Mesenchymal stem cell (in vitro differentiated cells and primary cell): ENCODE measurements at regions not wholly inside any gene's neighbourhood (a gene's known extent, or its start where the extent isn't known, plus 50 kb on each side); places are given as distances from the start of the nearest gene placed in this dataset.

Experiments
- DNase-seq: peaks from one replicate; pipeline ENCODE4 v3.0.0-alpha.2; 2013
- H2AFZ ChIP-seq: one replicate; pipeline ENCODE4 v1.6.1; 2013; ENCODE audit warnings: low read depth, mild to moderate bottlenecking, control low read depth, inconsistent platforms, low read length, moderate library complexity
- H2AK5ac ChIP-seq: 2 replicates; pipeline ENCODE4 v1.6.1; 2013; ENCODE audit warnings: low read length, moderate library complexity, mild to moderate bottlenecking, inconsistent platforms; ENCODE audit not compliant: severe bottlenecking
- H2BK120ac ChIP-seq: one replicate; pipeline ENCODE4 v1.6.1; 2013; ENCODE audit warnings: low read depth, mild to moderate bottlenecking, inconsistent platforms, low read length, moderate library complexity
- H2BK12ac ChIP-seq, 2 experiments: one replicate each; pipeline ENCODE4 v1.6.1; 2013; ENCODE audit warnings: inconsistent platforms in 2 of 2, low read length in 2 of 2, mild to moderate bottlenecking in 2 of 2, moderate library complexity in 2 of 2, control low read depth in 1 of 2
- H2BK15ac ChIP-seq: one replicate; pipeline ENCODE4 v1.6.1; 2013; ENCODE audit warnings: mild to moderate bottlenecking, low read depth, inconsistent platforms; ENCODE audit not compliant: poor library complexity, severe bottlenecking
- H2BK5ac ChIP-seq: 2 replicates; pipeline ENCODE4 v1.6.1; 2013; ENCODE audit warnings: low read depth, mild to moderate bottlenecking, low read length, control low read depth, inconsistent platforms; ENCODE audit not compliant: poor library complexity, severe bottlenecking
- H3K14ac ChIP-seq, 2 experiments: one replicate each; pipeline ENCODE4 v1.6.1; 2013; ENCODE audit warnings: inconsistent platforms in 2 of 2, low read length in 2 of 2, control low read depth in 1 of 2, mild to moderate bottlenecking in 1 of 2, moderate library complexity in 1 of 2
- H3K18ac ChIP-seq, 2 experiments: one replicate each; pipeline ENCODE4 v1.6.1; 2013; ENCODE audit warnings: inconsistent platforms in 2 of 2, low read length in 2 of 2, control low read depth in 1 of 2, low read depth in 1 of 2, mild to moderate bottlenecking in 1 of 2
- H3K23ac ChIP-seq, 2 experiments: one replicate each; pipeline ENCODE4 v1.6.1; 2013; ENCODE audit warnings: inconsistent platforms in 2 of 2, low read length in 2 of 2, mild to moderate bottlenecking in 2 of 2, moderate library complexity in 2 of 2, control low read depth in 1 of 2
- H3K27ac ChIP-seq: 2 replicates; pipeline ENCODE4 v1.5.1; 2013; ENCODE audit warnings: mild to moderate bottlenecking, moderate library complexity, low read length, control low read depth, inconsistent platforms; ENCODE audit not compliant: poor library complexity, severe bottlenecking
- H3K27me3 ChIP-seq, 2 experiments: 2 replicates each; pipeline versions ENCODE4 v1.6.1 to v1.7.0; 2013; ENCODE audit warnings: low read length in 2 of 2, mild to moderate bottlenecking in 2 of 2, moderate library complexity in 2 of 2, control low read depth in 1 of 2, inconsistent platforms in 1 of 2; ENCODE audit not compliant: control insufficient read depth in 1 of 2, insufficient read depth in 1 of 2
- H3K36me3 ChIP-seq, 2 experiments: 2 replicates each; pipeline versions ENCODE4 v1.6.1 to v1.7.0; 2013; ENCODE audit warnings: low read length in 2 of 2, control low read depth in 1 of 2, inconsistent platforms in 1 of 2, low read depth in 1 of 2, mild to moderate bottlenecking in 1 of 2; ENCODE audit not compliant: insufficient read depth in 2 of 2, control insufficient read depth in 1 of 2
- H3K4ac ChIP-seq, 2 experiments: one replicate each; pipeline ENCODE4 v1.6.1; 2013; ENCODE audit warnings: inconsistent platforms in 2 of 2, low read length in 2 of 2, mild to moderate bottlenecking in 2 of 2, moderate library complexity in 2 of 2, control low read depth in 1 of 2, low read depth in 1 of 2
- H3K4me1 ChIP-seq: 2 replicates; pipeline ENCODE4 v1.6.1; 2013; ENCODE audit warnings: low read depth, low read length, control low read depth; ENCODE audit not compliant: control insufficient read depth, insufficient read depth
- H3K4me2 ChIP-seq: 2 replicates; pipeline ENCODE4 v1.6.1; 2013; ENCODE audit warnings: low read length, mild to moderate bottlenecking, inconsistent platforms; ENCODE audit not compliant: poor library complexity, severe bottlenecking
- H3K4me3 ChIP-seq, 2 experiments: 2 replicates each; pipeline versions ENCODE4 v1.5.1 to v1.7.0; 2013; ENCODE audit warnings: low read length in 2 of 2, mild to moderate bottlenecking in 2 of 2, control low read depth in 1 of 2, low read depth in 1 of 2; ENCODE audit not compliant: insufficient read depth in 1 of 2
- H3K79me1 ChIP-seq: replicated peaks from 2 replicates; pipeline ENCODE4 v1.6.1; 2013; ENCODE audit warnings: mild to moderate bottlenecking, control low read depth, low read length, inconsistent platforms; ENCODE audit not compliant: poor library complexity, severe bottlenecking
- H3K9ac ChIP-seq: 2 replicates; pipeline ENCODE4 v1.7.0; 2013; ENCODE audit warnings: mild to moderate bottlenecking, low read length, moderate library complexity
- H3K9me3 ChIP-seq: 2 replicates; pipeline ENCODE4 v1.7.0; 2013; ENCODE audit warnings: mild to moderate bottlenecking, low read length; ENCODE audit not compliant: control insufficient read depth
- H4K8ac ChIP-seq: one replicate; pipeline ENCODE4 v1.6.1; 2013; ENCODE audit warnings: inconsistent platforms, mild to moderate bottlenecking, low read length, moderate library complexity
- H4K91ac ChIP-seq: one replicate; pipeline ENCODE4 v1.6.1; 2013; ENCODE audit warnings: mild to moderate bottlenecking, low read length, inconsistent platforms
- WGBS: methylation state at CpG from one replicate; pipeline ENCODE4 v1.1.7; 2013; ENCODE audit warnings: mixed read lengths; 5-methylcytosine and 5-hydroxymethylcytosine counted together

DNA sequence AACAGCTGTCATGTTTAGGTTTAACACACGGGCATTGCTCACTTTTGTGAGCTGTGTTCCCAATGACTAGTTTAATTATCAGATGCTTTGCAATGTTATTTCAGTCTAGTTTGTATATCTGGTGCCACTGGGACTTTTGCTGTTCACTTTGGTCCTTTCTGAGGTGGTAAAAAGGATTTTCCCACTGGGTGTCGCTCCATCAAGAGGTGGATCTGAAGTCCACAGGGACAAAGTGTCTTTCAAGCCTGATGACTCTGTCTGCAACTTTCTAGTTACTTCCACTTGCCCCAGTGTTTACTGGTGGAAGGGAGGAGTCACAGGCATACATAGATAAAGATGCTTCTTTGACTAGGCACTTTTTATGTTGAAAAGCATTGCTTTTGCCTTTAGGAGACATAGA lies 242.2 kb downstream of the HGF start:
- Histone ChIP-seq H2BK12ac (no peak overlapping the region), H3K36me3 (no peaks in the 10 kb centered on the region), H3K4me2 (no peak overlapping the region), H2BK5ac (no peak overlapping the region), H2BK15ac (no peak overlapping the region), H3K4me1 (no peaks in the 10 kb centered on the region), H3K18ac (no peak overlapping the region), H3K4ac (no peak overlapping the region), H4K8ac (no peak overlapping the region), H2AFZ (no peak overlapping the region), H3K4me3 (no peak overlapping the region), H3K27me3 (no peaks in the 10 kb centered on the region), H3K79me1 (no peaks in the 10 kb centered on the region), H4K91ac (no peak overlapping the region), H3K9me3 (no peaks in the 10 kb centered on the region), H3K14ac (no peak overlapping the region), H3K23ac (no peak overlapping the region), H3K27ac (no peak overlapping the region), H3K9ac (no peak overlapping the region), H2AK5ac (no peak overlapping the region), H2BK120ac (no peak overlapping the region)
- 89% methylated on average over 2 of the region's 2 CpGs for WGBS
- peak; percentile 7 for DNase-seq

GRCh38 chr7:81526971-81527370 lies 242.9 kb downstream of the HGF start:
- Histone ChIP-seq H3K79me1 (no peaks in the 10 kb centered on the region), H2AK5ac (no peak overlapping the region), H3K14ac (no peak overlapping the region), H3K4me2 (no peak overlapping the region), H3K27ac (no peak overlapping the region), H3K36me3 (no peaks in the 10 kb centered on the region), H2BK12ac (no peak overlapping the region), H3K4ac (no peak overlapping the region), H3K4me1 (no peaks in the 10 kb centered on the region), H2BK15ac (no peak overlapping the region), H3K9me3 (no peaks in the 10 kb centered on the region), H3K4me3 (no peak overlapping the region), H3K27me3 (no peaks in the 10 kb centered on the region), H2AFZ (no peak overlapping the region), H3K18ac (no peak overlapping the region), H2BK120ac (no peak overlapping the region), H2BK5ac (no peak overlapping the region), H3K23ac (no peak overlapping the region), H3K9ac (no peak overlapping the region), H4K8ac (no peak overlapping the region), H4K91ac (no peak overlapping the region)
- DNase-seq, result no peak
- no CpG with 5 or more reads among the region's 1 CpG for WGBS

DNA sequence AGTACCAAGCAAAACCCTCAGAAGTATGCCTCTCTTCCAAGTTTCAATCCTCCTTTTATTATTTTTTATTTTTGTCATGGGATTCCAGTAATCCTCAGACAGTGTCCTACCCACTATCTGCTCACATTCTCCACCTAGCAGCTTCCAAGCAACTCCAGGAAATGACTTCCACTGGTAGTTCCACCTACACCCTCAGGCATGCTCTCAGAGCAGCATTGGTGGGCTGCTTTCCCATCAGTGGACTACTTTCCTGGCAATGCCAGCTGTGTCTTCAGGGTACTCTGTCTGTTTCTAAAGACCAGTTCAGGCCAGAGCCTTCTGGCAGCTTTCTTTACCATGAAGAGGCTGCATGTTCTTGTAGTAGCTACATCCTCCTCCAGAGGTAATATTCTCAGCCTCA lies 244.0 kb downstream of the HGF start:
- Histone ChIP-seq H3K18ac (peak overlapping the region in 1 of 2 experiments; percentile 16), H2BK15ac (no peak overlapping the region), H3K79me1 (no peaks in the 10 kb centered on the region), H2BK5ac (no peak overlapping the region), H3K4me2 (no peak overlapping the region), H3K9ac (no peak overlapping the region), H2BK12ac (no peak overlapping the region), H3K27me3 (no peaks in the 10 kb centered on the region), H3K4me3 (no peak overlapping the region), H4K91ac (no peak overlapping the region), H2AFZ (no peak overlapping the region), H3K4me1 (no peaks in the 10 kb centered on the region), H2BK120ac (no peak overlapping the region), H3K36me3 (no peaks in the 10 kb centered on the region), H3K4ac (no peak overlapping the region), H3K27ac (no peak overlapping the region), H2AK5ac (no peak overlapping the region), H4K8ac (peak overlapping the region; percentile 89), H3K23ac (no peak overlapping the region), H3K9me3 (no peaks in the 10 kb centered on the region), H3K14ac (no peak overlapping the region)
- DNase-seq, result no peak

GRCh38 chr7:81519886-81520285 lies 250.0 kb downstream of the HGF start:
- H3K79me1 ChIP-seq, result no peaks in the 10 kb centered on the region
- no peaks in the 10 kb centered on the region for H3K4me1 ChIP-seq
- H2BK12ac ChIP-seq, result no peak overlapping the region
- H3K4me3 ChIP-seq, result no peak overlapping the region
- no peak overlapping the region for H3K23ac ChIP-seq
- no peaks in the 10 kb centered on the region for H3K9me3 ChIP-seq
- H3K36me3 ChIP-seq, result no peaks in the 10 kb centered on the region
- H3K27me3 ChIP-seq, result no peaks in the 10 kb centered on the region
- DNase-seq, result no peak
- H4K8ac ChIP-seq, result no peak overlapping the region
- no peak overlapping the region for H3K4me2 ChIP-seq
- H3K18ac ChIP-seq, result no peak overlapping the region
- WGBS, result no CpG with 5 or more reads among the region's 1 CpG
- H2BK120ac ChIP-seq, result no peak overlapping the region
- no peak overlapping the region for H2BK15ac ChIP-seq
- H3K27ac ChIP-seq, result no peak overlapping the region
- H2AFZ ChIP-seq, result no peak overlapping the region
- H2BK5ac ChIP-seq, result no peak overlapping the region
- no peak overlapping the region for H3K4ac ChIP-seq
- H4K91ac ChIP-seq, result no peak overlapping the region
- H3K14ac ChIP-seq, result no peak overlapping the region
- H2AK5ac ChIP-seq, result no peak overlapping the region
- H3K9ac ChIP-seq, result no peak overlapping the region
